GM12864 (cell line): ENCODE measurements at regions not wholly inside any gene's neighbourhood (a gene's known extent, or its start where the extent isn't known, plus 50 kb on each side); places are given as distances from the start of the nearest gene placed in this dataset.

Experiments used
- DNase-seq: peaks from one replicate; pipeline ENCODE4 v3.0.0-alpha.2; 2011; ENCODE audit warnings: low read depth
- H3K4me3 ChIP-seq: 2 replicates; pipeline ENCODE4 v1.5.1; 2011; ENCODE audit warnings: mild to moderate bottlenecking, low read depth, low read length, control low read depth
- TF ChIP-seq, protein P1 (sequence below): IDR thresholded peaks from 2 replicates; pipeline ENCODE4 v1.5.1; 2011; ENCODE audit warnings: low read depth, mild to moderate bottlenecking, moderate library complexity, low read length, control low read depth, inconsistent platforms; ENCODE audit errors: missing control alignments

DNA sequence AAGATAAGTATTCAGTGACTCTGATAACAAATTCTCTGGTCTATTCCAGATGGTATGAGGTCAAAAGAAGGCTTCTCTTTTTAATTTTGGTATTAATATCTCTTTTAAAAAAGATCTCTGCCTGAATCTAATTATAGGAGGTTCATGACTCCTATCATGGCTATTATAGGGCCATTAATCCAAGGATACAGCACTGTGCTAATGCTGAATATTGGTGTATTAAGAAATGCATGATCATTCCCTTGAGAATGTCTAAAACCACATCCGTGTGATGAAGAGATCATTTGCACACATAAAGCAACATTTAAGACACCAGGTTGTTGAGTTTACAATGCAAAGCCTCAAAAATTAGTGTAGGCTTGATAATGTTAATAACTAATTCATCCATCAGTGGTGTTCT lies 160.4 kb upstream of the MON1B start:
- TF ChIP-seq, protein P1, sequence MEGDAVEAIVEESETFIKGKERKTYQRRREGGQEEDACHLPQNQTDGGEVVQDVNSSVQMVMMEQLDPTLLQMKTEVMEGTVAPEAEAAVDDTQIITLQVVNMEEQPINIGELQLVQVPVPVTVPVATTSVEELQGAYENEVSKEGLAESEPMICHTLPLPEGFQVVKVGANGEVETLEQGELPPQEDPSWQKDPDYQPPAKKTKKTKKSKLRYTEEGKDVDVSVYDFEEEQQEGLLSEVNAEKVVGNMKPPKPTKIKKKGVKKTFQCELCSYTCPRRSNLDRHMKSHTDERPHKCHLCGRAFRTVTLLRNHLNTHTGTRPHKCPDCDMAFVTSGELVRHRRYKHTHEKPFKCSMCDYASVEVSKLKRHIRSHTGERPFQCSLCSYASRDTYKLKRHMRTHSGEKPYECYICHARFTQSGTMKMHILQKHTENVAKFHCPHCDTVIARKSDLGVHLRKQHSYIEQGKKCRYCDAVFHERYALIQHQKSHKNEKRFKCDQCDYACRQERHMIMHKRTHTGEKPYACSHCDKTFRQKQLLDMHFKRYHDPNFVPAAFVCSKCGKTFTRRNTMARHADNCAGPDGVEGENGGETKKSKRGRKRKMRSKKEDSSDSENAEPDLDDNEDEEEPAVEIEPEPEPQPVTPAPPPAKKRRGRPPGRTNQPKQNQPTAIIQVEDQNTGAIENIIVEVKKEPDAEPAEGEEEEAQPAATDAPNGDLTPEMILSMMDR, result no peak
- H3K4me3 ChIP-seq, result no peak overlapping the region
- no peak for DNase-seq

DNA sequence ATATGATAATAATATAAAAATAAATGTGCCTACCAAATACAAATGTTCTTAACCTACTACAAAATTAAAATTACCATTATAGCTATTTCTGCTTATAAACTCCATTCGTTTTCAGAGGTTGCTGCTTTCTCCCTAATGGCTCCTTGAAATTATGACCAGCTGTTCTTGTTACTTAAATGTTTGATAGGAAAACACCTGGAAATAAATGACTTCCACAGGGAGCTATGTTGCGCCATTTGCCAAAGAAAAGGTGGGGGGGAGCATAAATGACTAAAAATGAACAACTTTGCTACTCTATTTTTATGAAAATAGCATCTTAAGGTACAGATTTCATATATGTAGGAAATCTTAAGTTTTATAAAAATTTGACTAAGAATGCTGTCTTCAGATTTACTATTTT lies 157.5 kb upstream of the MON1B start:
- TF ChIP-seq, protein P1, result no peak
- H3K4me3 ChIP-seq, result no peak overlapping the region

DNA sequence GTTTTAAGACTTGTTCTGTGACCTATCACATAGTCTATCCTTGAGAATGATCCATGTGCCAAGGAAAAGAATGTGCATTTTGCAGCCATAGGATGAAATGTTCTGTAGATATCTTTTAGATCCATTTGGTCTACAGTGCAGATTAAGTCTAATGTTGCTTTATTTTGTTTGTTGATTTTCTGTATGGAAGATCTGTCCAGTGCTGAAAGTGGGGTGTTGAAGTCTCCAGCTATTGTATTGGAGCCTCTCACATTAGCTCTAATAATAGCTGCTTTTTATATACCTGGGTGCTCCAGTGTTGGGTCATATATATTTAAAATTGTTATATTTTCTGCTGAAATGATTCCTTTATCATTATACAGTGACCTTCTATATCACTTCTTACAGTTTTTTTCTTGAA lies 155.6 kb upstream of the MON1B start:
- TF ChIP-seq, protein P1, result no peak
- no peak overlapping the region for H3K4me3 ChIP-seq
- no peak for DNase-seq

More for the DNA sequence above, 157.5 kb upstream of the MON1B start:
- no peak for DNase-seq

DNA sequence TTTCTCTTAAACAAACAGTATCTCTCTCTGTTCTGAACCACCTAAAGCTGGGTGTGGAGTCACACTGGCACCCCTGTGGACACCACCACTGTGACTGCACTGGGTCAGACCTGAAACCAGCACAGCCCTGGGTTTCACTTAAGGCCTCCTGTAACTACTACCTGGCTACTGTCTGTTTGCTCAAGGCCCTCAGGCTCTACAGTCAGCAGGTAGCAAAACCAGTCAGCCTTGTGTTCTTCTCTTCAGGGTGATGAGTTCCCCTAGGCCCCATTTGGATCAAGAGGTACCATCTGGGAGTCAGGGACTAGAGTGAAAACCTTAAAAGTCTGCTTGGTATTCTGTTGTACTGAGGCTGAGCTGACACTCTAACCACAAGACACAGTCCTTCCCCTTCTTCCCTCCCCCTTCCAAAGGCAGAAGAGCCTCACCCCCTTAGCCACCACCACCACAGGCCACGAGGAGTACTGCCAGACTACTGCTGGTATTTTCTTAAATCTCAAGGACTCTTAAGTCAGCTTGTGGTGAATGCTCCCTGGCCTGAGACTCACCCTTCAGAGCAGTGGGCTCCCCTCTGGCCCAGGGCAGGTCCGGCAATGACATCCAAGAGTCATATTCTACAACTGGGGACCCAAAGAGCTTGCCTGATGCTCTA lies 153.2 kb upstream of the MON1B start:
- no peak for DNase-seq
- H3K4me3 ChIP-seq, result no peak overlapping the region
- TF ChIP-seq, protein P1, result no peak

DNA sequence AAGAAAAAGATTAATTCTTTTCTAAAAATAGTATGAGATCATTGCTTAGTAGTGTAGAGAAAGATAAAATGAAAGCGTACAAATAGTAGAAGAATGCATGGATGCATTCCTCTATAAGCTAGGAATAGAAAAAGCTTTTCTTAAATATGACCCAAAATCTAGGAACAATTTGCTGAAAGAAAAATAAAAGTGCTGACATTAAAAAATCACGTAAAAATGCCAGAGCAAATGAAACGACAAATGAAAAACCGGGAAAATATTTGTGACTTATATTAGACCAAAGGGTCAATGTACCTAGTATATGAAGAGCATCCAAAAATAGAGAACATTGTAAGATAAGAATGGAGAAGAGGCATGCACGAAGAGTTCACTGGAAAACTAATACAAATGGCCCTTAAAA lies 149.5 kb upstream of the MON1B start:
- DNase-seq, result no peak
- no peak overlapping the region for H3K4me3 ChIP-seq
- TF ChIP-seq, protein P1, result no peak

DNA sequence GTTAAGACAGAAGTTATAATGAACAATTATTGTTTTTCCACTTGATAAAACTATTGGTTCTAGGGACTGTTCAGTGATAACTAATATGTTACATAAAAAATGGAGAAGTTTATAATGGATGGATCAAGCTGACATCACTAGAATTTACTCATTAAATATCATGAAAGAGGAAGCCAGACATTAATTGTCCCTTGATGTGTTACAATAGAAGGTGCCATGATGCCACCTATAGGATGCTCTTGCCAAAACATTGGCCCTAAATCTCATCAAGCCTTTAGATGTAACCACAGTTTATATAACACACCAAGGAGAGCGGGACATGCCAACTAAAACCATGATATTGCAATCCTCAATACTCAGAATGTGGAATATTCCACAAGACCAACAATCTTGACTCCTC lies 147.9 kb upstream of the MON1B start:
- no peak for DNase-seq
- TF ChIP-seq, protein P1, result peak; percentile 33
- no peak overlapping the region for H3K4me3 ChIP-seq

DNA sequence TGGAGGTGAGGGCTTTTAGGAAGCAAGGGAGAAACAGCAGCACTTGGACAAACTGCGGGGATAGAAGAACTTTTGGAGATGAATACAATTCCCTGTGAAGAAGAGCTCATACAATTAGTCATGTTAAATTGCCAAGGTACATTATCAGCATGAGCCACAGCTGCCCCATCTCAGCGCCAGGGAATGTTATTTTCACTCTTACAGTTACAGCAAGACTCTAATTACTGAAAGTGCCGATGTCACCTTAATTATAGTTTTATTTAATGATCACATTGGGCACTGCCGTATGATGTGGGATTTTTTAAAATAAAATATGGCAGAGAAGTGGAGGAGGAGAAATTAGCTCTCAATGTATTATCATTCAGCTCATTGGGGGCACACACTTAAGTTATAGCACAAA lies 144.8 kb upstream of the MON1B start:
- no peak for DNase-seq
- H3K4me3 ChIP-seq, result no peak overlapping the region
- TF ChIP-seq, protein P1, result no peak
